HepG2 (cell line): ENCODE measurements at regions not wholly inside any gene's neighbourhood (a gene's known extent, or its start where the extent isn't known, plus 50 kb on each side); places are given as distances from the start of the nearest gene placed in this dataset.
A peak's percentile ranks its signal among the peaks of the same experiment; 100 is the strongest.

Experiments used
- ATAC-seq: fragments of 200-7000 bp; cut with Tn5 transposase; 3 replicates; pipeline ENCODE4 v1.9.1; 2020; ENCODE audit warnings: mild to moderate bottlenecking, moderate library complexity
- BruUV-seq: library from RNA; stranded (reverse); fragments of 400-500 nt; replicated peaks from 2 replicates; lab custom pipeline; 2021; lab: Mats Ljungman, UMichigan
- CTCF ChIA-PET: fragments of 300-600 bp; formaldehyde crosslinking; extraction: SDS; loops from one replicate; lab custom pipeline; 2021; ENCODE audit warnings: low total read pairs, inconsistent platforms, low intra/inter-chr PET ratio; lab: Yijun Ruan, JAX
- POLR2A ChIA-PET: fragments of 350-600 bp; sonication (Branson Sonifier 250); formaldehyde crosslinking; loops from one replicate; lab custom pipeline; 2020; ENCODE audit warnings: antibody characterized with exemption, inconsistent platforms; lab: Yijun Ruan, JAX
- DNase-seq: peaks from one replicate; pipeline ENCODE4 v3.0.0-alpha.2; 2015; ENCODE audit warnings: low spot score
- FAIRE-seq: peaks from 3 replicates; lab custom pipeline; 2011; peaks lifted over from hg19 to GRCh38; lab: Jason Lieb, UNC
- H2AFZ ChIP-seq: one replicate; pipeline ENCODE4 v1.6.1; 2011; ENCODE audit warnings: low read length, inconsistent platforms
- H3K27ac ChIP-seq: fragments of 300-600 bp; 3 replicates; pipeline ENCODE4 v1.8.0; 2011; ENCODE audit warnings: mixed run types, mild to moderate bottlenecking, mixed read lengths, low read length, inconsistent platforms; ENCODE audit not compliant: insufficient read depth; ENCODE audit errors: extremely low read length
- H3K27me3 ChIP-seq, 2 experiments: fragments of 200-600 bp in 1 of 2; 2 replicates in 1 of 2; 3 replicates in 1 of 2; pipeline versions ENCODE4 v1.6.0 to v1.8.0; 2011; ENCODE audit warnings: low read length in 2 of 2, mild to moderate bottlenecking in 2 of 2, moderate library complexity in 2 of 2, inconsistent platforms in 1 of 2; ENCODE audit not compliant: insufficient read depth in 2 of 2, control insufficient read depth in 1 of 2
- H3K36me3 ChIP-seq, 2 experiments: fragments of 200-600 bp in 1 of 2; replicated peaks in 1 of 2; 2 replicates in 1 of 2; 3 replicates in 1 of 2; pipeline versions ENCODE4 v1.5.1 to v1.8.0; 2011; ENCODE audit warnings: low read length in 2 of 2, inconsistent platforms in 1 of 2; ENCODE audit not compliant: insufficient read depth in 2 of 2, control insufficient read depth in 1 of 2
- H3K4me1 ChIP-seq: 2 replicates; pipeline ENCODE4 v1.5.1; 2012; ENCODE audit warnings: low read length, inconsistent platforms; ENCODE audit not compliant: insufficient read depth
- H3K4me2 ChIP-seq: 2 replicates; pipeline ENCODE4 v1.6.0; 2011; ENCODE audit warnings: low read depth, low read length, inconsistent platforms
- H3K4me3 ChIP-seq, 3 experiments: fragments of 200-600 bp in 1 of 3; sonication (generic), shearing (Covaris generic) in 1 of 3; replicated peaks in 1 of 3; 2 replicates each; pipeline ENCODE4 v1.5.1; 2011 to 2016; ENCODE audit warnings: low read length in 3 of 3, inconsistent platforms in 2 of 3, low read depth in 2 of 3, mild to moderate bottlenecking in 2 of 3, control low read depth in 1 of 3, mixed read lengths in 1 of 3; ENCODE audit not compliant: insufficient read depth in 1 of 3
- H3K79me2 ChIP-seq: one replicate; pipeline ENCODE4 v1.6.1; 2011; ENCODE audit warnings: low read length, inconsistent platforms; ENCODE audit not compliant: insufficient read depth
- H3K9ac ChIP-seq: 2 replicates; pipeline ENCODE4 v1.6.0; 2011; ENCODE audit warnings: mild to moderate bottlenecking, low read depth, low read length, inconsistent platforms; ENCODE audit not compliant: insufficient read depth
- H3K9me3 ChIP-seq: 2 replicates; pipeline ENCODE4 v1.5.1; 2012; ENCODE audit warnings: mild to moderate bottlenecking, low read length
- H4K20me1 ChIP-seq: 2 replicates; pipeline ENCODE4 v1.6.0; 2011; ENCODE audit warnings: inconsistent platforms, mild to moderate bottlenecking, low read length, moderate library complexity; ENCODE audit not compliant: insufficient read depth
- CBX1 ChIP-seq: IDR thresholded peaks from one replicate; pipeline ENCODE4 v1.6.1; 2016; ENCODE audit warnings: antibody characterized with exemption, low read depth
- CC2D1A ChIP-seq: sonication (generic); formaldehyde crosslinking; IDR thresholded peaks from 2 replicates; pipeline ENCODE4 v1.8.1; 2023; ENCODE audit warnings: mild to moderate bottlenecking, missing genetic modification reagents
- FOXA1 ChIP-seq, 2 experiments: fragments of 450-650 bp in 1 of 2; sonication (generic) in 1 of 2; formaldehyde crosslinking in 1 of 2; IDR thresholded peaks; 2 replicates each; pipeline versions ENCODE4 v1.4.0 to v1.6.1; 2016 to 2020; ENCODE audit warnings: missing genetic modification reagents in 1 of 2
- FOXA3 ChIP-seq: IDR thresholded peaks from 2 replicates; pipeline ENCODE4 v1.6.1; 2016; ENCODE audit warnings: missing genetic modification reagents, missing compliant biosample characterization
- GATAD2A ChIP-seq: IDR thresholded peaks from 2 replicates; pipeline ENCODE4 v1.6.1; 2016
- KDM5A ChIP-seq: fragments of 200-600 bp; sonication (generic); IDR thresholded peaks from 2 replicates; pipeline ENCODE4 v1.7.0; 2018; ENCODE audit warnings: antibody characterized with exemption, mild to moderate bottlenecking, low read length, borderline replicate concordance
- NRL ChIP-seq: sonication (generic); formaldehyde crosslinking; IDR thresholded peaks from 2 replicates; pipeline ENCODE4 v1.5.0; 2020; ENCODE audit warnings: missing genetic modification reagents, mild to moderate bottlenecking, moderate library complexity, borderline replicate concordance
- PHF21A ChIP-seq: sonication (generic); formaldehyde crosslinking; IDR thresholded peaks from 2 replicates; pipeline ENCODE4 v1.5.0; 2020; ENCODE audit warnings: mild to moderate bottlenecking, missing genetic modification reagents
- SP1 ChIP-seq, 2 experiments: fragments of 450-650 bp in 1 of 2; sonication (generic) in 1 of 2; formaldehyde crosslinking in 1 of 2; IDR thresholded peaks; 2 replicates each; pipeline versions ENCODE4 v1.4.0 to v1.6.1; 2016 to 2020; ENCODE audit warnings: missing genetic modification reagents in 1 of 2
- ZMYM4 ChIP-seq: sonication (generic); formaldehyde crosslinking; IDR thresholded peaks from 2 replicates; pipeline ENCODE4 v1.8.1; 2023; ENCODE audit warnings: mild to moderate bottlenecking, missing genetic modification reagents
- WGBS: methylation state at CpG from one replicate; pipeline ENCODE4 v1.1.6; 2017; ENCODE audit warnings: low lambda C conversion rate; 5-methylcytosine and 5-hydroxymethylcytosine counted together
- in situ Hi-C: cut with HindIII; loops from 2 replicates; pipeline ENCODE4 v1.10.0; 2017; ENCODE audit warnings: low pct_unique_long_range_greater_than_20kb; ENCODE audit not compliant: extremely low pct_ligation_motif_present
- intact Hi-C: fragments of 100-400 bp; cut with micrococcal nuclease; formaldehyde crosslinking; loops from one replicate; pipeline ENCODE4 v1.10.0; 2022; ENCODE audit not compliant: unreplicated experiment

DNA sequence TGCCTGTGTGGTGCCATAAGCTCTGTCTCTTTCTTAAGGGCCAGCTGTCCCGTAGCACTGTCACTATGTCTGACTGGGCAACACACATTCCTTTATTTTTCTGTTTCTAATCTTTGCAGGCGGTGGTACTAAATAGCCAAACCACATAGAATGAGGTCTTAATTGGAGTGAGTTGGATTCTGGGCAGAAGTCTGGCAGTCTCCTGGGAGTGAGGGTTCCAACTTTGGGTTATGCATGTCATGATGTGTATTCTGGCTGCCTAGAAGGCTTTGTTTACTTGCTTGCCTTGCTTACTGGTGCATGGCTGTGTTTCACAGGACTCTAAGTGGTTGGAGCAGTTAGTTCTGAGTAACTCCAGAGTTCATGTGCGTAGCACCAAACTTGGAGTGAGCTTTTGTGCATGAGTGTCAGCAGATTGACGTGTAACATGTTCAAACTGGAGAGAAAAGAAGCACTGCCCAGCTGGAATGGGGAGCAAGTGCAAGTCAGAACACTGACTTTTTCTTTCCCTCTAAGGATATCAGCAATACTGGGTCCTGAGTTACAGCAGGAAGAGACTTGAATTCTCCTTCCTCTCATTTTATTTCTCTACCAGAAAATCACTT is 185.8 kb downstream of the PCSK1 start:
- Histone ChIP-seq H3K27me3 (no peaks in the 10 kb centered on the region), H3K4me2 (no peak overlapping the region), H4K20me1 (no peaks in the 10 kb centered on the region), H2AFZ (no peak overlapping the region), H3K4me3 (no peak overlapping the region), H3K9ac (no peak overlapping the region), H3K4me1 (peaks cover 77% of the 10 kb centered on the region), H3K27ac (no peak overlapping the region), H3K79me2 (no peaks in the 10 kb centered on the region), H3K36me3 (no peaks in the 10 kb centered on the region), H3K9me3 (no peaks in the 10 kb centered on the region)
- DNase-seq (no peak), ATAC-seq (no peak), FAIRE-seq (peak; percentile 43)
- POLR2A ChIA-PET: no interaction called here
- in situ Hi-C loops: no loop called here
- TF ChIP-seq ZMYM4 (CRISPR knock-in tag): peak; percentile 40; the same call in 1 of the 2 replicates
- TF ChIP-seq SP1 (IDR thresholded peaks at IDR 0.05): no peak
- TF ChIP-seq SP1 (CRISPR knock-in tag; IDR thresholded peaks at IDR 0.05): no peak
- 0 out of 2 replicates have a peak, but pooled peaks have one; percentile 23 for TF ChIP-seq PHF21A (CRISPR knock-in tag)
- TF ChIP-seq FOXA1 (IDR thresholded peaks at IDR 0.05): no peak
- peak; percentile 12; the same call in 1 of the 2 replicates for TF ChIP-seq FOXA1 (CRISPR knock-in tag; IDR thresholded peaks at IDR 0.05)
- TF ChIP-seq FOXA3: 0 out of 2 replicates have a peak, but pooled peaks have one; percentile 26
- no peak for TF ChIP-seq NRL (CRISPR knock-in tag)
- no peak for TF ChIP-seq KDM5A
- TF ChIP-seq CC2D1A (CRISPR knock-in tag): 0 out of 2 replicates have a peak, but pooled peaks have one; percentile 40
- 0 out of 2 replicates have a peak, but pooled peaks have one; percentile 17 for TF ChIP-seq GATAD2A (CRISPR knock-in tag)
- no peak for TF ChIP-seq CBX1
- intact Hi-C loops: loop anchor here (5.0 kb wide), 1 partner anchor 60 kb away; no protein-coding TSS in a partner anchor
- WGBS: 98% methylated on average over 4 of the region's 4 CpGs
- CTCF ChIA-PET: no interaction called here
- no TSS peak for BruUV-seq
